Stimulated activated CD8-positive, alpha-beta memory T cell treated with anti-CD3 and anti-CD28 coated beads, Interleukin-4, amount 100 ng/mL, for 48 hours (primary cell): ENCODE measurements at regions not wholly inside any gene's neighbourhood (a gene's known extent, or its start where the extent isn't known, plus 50 kb on each side); places are given as distances from the start of the nearest gene placed in this dataset.
"Not testable (repeated sequence)": the region's sequence is repeated elsewhere in the genome, so short reads cannot be mapped to it uniquely, and the experiment has no call there.

Experiments used
- DNase-seq: peaks from one replicate; pipeline ENCODE4 v3.0.0-alpha.2; 2020

DNA sequence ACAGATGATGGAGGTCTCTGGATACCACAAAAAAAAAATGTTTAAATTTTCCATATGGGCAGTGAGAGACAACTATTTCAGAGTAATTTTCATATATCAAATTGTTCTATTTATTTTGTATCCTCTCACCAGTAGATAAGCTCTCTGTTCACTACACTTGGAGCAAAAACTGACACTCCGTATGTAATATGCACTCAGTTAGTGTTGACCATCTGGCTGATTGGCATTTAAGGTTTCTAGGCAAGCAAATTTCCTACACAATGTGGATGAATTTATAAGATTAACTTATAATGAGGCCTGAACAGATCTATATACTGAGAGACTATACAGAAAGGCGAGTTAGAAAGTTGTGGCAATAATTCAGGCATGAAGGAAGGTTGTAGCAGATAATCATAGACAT lies 836.5 kb upstream of the SEMA6D start:
- DNase-seq = no peak

DNA sequence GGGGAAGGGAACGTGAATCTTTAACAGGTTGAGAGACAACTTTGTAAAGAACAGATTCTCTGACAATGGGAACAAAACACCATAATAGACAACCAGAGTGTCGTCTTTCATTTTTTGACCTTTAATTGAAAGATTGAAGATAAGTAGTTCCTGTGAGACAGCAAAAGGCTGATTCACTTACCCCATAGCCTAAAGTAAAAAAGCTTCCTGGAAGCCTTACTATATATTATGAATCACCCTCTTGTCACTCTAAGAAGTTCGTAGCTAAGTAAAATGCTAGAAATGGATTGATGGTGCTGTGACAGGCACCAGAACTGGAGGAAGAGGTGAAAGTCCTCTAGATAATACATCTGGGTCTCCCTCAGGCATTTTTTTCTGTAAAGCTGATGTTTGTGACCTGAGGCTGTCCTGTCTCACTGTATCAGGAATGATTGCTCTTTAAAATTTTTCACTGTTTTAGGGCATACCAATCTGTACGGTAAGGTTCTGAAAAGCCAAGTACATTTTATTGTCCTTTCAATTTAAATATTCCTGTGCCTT lies 824.6 kb upstream of the SEMA6D start:
- no peak for DNase-seq

DNA sequence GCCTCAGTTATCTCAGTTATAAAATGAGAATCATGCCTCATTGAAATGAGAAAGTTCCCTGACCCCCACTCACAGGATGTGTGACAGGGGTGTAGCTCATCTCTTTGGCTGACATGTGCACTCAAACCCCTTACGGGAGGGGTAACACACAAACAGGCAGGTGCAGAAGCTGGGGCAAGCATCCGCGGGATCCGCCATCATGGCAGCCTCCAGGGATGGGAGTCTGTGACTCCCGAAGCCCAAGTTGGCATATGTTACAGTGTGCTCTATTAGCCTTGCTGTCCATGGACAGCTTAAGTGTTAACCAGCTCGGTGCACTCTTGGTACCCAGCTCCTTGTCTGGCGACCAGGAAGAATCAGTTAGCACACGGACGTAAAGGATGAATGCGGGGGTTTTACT lies 822.7 kb upstream of the SEMA6D start:
- no peak for DNase-seq

DNA sequence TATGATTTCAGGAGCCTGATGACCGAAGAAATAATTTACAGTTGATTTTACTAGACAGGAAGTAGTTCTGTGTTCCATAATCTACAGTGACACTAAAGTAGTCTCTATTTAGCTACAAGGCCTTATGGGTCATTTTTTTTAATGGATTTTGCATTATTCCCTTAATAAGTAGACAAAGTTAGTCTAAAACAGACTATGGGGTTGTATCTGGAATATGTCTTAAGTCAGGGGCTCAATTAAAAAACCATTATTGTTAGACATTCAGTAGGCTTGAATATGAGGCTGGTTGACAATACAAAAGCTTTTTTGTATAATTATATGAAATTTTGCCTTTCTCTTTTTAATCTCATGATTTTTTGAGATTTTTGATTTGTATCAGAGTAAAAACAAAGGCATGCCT lies 820.0 kb upstream of the SEMA6D start:
- no peak for DNase-seq

DNA sequence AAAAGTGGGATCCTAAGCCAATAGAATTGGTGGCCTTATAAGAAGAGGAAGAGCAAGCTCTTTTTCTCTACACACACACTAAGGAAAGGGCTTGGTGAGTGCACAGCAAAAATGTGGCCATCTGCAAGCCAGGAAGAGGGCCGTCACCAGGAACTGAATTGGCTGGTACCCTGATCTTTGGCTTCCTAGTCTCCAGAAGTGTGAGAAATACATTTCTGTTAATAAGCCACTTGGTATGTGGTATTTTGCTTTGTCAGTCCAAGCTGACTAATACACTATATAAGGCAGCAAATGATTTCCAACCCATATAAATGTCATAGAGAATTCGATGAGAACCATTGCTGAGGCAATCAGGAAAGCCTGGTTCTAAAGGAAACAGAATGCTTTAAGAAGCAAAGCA lies 816.3 kb upstream of the SEMA6D start:
- DNase-seq = no peak

DNA sequence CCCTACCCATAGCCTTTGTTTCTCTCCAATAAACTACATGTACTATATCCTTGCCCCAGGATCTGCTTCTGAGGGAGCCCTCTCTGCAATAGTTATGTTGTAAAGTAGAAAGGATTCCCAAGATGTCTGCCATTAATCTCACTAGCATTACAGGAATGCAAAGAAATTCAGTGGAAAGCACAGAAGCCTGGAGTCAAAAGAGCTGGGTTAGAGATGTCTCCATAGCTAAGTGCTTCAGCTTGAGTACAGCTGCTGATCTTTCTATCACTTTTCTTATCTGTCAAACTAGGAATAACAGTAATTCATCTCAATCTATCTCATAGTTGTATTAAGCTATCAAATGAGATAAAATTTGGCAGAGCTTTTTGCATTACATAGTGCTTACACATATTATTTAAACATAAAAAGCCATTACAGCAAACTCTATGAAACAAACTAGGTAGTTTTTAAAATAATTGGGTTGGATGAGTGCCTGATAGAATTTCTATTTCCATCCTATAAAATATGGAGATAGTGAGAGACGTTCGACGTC lies 799.5 kb upstream of the SEMA6D start:
- DNase-seq = no peak

DNA sequence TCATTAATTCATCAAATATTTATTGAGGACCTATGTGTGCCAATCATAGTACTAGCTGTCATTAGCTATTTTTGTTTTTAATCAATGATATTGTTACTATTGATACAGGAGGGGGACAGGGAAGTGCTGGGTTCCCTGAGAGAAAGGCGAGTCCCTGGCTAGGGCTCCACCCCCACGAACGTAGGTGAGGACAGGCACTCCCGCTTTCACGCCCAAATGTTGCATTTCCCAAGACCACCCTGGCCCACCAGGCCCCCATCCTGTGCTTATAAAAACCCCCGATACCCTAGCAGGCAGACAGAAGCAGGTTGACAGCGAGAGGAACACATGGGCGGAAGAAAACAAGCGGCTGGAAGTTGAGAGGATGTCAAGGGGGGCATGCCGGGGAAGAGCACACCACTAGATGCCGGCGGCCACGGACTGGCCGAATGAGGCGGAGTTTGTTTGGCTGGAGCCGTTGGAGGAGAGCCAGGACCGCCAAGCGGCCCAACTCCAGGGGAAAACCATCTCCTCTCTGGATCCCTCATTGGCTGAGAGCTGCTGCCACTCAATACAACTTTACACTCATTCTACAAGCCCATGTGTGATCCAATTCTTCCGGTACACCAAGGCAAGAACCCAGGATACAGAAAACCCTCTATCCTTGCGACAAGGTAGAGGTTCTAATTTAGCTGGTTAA lies 798.7 kb upstream of the SEMA6D start:
- DNase-seq = no peak

DNA sequence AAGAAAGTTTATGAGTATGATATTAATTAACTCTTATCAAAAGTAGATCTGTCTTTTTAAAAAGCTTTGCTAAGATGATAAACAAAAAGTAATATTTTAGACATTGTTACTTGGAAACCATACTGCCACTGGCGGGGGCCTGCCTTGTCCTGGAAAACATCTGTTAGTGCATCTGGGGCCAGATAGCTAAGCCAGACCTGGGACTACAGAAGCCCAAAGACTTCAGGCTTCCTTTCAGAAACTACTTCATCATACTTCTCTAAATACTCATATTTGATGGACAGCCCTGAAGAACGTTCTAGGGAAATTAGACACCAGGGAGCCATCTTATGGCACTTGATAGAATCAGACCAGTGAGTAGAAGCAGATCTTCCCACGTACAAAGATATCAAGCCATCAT lies 795.4 kb upstream of the SEMA6D start:
- no peak for DNase-seq

- no peak for DNase-seq
These were observed 786.9 kb upstream of the SEMA6D start for GRCh38 chr15:46930426-46930825.

DNA sequence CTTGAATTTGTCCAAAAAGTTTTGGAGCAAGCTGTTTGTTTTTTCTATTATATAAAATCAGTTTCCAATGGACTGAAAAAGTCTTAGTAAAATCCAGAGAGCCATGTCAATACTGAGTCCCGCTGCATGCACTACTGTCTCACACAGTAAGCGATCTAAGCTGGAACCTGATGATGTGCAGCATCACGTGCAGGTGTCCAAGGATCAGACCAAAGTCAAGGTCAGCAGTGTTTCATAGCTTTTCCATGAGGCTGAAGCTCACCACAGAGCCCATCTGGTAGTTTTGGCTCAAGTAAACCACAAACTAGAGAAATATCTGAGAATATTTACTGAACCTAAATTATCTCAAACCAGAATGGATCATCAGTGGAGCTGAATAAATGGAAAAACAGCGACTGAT lies 784.0 kb upstream of the SEMA6D start:
- no peak for DNase-seq

- no peak for DNase-seq
These were observed 782.5 kb upstream of the SEMA6D start for GRCh38 chr15:46934851-46935250.

DNA sequence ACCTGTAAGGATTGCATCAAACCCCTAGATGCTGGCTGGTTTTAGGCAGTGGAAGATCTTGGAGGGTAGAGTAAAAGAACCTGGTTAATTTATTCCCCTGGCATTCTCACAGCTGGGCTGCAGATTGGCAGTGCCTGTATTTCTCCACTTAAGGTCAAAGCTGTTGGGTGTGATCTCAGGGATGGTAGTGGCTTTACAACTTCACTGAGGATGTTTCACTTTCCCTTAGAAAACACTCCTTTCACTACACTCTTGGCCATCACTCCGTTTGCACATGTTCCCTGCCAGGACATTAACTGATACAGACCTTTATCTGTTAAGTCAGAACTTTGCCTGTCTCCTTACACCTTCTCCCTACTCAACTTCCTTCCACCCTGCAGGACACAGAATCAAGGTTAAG lies 779.1 kb upstream of the SEMA6D start:
- DNase-seq = no peak

- DNase-seq = no peak
These were observed 776.1 kb upstream of the SEMA6D start for GRCh38 chr15:46941241-46941640.

- DNase-seq = no peak
These were observed 770.4 kb upstream of the SEMA6D start for GRCh38 chr15:46946953-46947352.

DNA sequence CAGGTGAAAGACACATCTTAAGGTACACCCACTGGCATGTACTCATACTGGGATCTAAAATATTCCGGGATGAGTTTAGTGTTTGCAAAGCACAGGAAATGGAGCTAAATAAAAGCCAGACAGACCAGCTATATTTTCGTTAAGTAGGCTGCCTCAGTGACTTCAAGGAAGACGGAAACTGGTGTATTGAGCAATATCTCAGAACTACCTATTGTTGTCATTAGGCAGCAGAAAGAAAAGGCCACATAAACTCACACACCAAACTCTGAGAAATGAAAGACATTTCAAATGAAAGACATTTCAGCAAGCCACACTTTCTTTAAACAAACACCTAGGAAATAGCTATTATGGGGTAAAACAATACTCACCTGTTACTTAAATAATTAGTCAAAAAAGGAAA lies 761.7 kb upstream of the SEMA6D start:
- DNase-seq = no peak

DNA sequence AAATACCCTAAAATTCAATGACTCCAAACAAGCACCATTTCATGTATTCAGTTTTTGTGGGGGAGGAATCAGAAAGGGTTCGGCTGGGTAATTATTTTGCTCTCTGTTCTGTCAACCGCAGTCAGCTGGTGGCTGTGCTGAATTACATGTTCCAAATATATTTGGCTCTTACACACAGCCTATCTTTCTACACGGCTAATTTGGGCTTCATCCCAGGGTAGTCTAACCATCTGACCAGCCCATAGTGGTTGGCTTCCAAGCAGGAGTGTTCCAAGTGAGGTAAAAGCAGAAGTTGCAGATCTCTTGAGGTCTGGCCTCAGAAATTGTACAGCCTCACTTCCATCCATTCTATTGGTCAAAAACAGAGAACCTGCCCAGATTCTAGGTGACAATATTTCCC lies 760.8 kb upstream of the SEMA6D start:
- DNase-seq = no peak

GRCh38 chr15:46956881-46957280 lies 760.4 kb upstream of the SEMA6D start:
- no peak for DNase-seq

DNA sequence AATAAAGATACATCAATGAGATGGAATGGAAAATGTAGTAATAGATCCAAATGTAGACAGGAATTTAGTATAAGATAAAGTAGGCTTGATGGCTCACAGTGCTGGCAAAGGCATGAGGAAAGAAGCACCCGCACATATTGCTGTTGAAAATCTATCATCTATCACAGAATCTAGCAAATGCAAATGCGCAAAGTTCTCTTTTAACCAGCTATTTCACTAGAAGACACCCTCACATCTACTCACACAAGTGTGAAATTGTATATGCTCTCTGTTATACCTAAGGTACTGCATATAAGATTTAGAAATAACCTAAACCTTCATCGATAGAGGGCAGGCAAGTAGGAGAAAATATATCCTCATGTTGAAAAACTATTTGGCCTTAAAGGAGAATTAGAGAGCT lies 756.7 kb upstream of the SEMA6D start:
- no peak for DNase-seq

- no peak for DNase-seq
These were observed 755.5 kb upstream of the SEMA6D start for GRCh38 chr15:46961795-46962194.

GRCh38 chr15:46988055-46988454 lies 729.2 kb upstream of the SEMA6D start:
- not testable (repeated sequence) for DNase-seq

DNA sequence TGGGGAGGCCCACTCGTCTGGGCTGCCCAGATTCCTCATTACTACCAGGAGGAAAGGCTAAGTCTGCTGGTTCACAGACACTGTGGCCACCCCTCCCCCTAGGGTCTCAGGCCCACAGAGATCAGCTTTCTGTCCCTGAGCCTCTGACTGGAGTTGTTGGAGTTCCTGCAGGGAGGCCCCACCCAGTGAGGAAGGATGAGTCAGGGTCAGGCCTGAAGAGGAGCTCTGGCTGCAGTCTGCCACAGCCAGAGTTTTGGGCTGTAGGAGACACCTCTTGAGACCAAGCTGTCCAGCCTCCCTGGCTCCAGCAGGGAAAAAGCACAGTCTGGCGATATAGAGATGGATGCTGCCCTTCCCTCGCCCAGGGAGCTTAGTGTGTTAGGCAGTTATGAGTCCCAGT lies 720.9 kb upstream of the SEMA6D start:
- no peak for DNase-seq

- DNase-seq = no peak
These were observed 719.8 kb upstream of the SEMA6D start for GRCh38 chr15:46997501-46997900.

- DNase-seq = no peak
These were observed 713.7 kb upstream of the SEMA6D start for GRCh38 chr15:47003568-47003967.

DNA sequence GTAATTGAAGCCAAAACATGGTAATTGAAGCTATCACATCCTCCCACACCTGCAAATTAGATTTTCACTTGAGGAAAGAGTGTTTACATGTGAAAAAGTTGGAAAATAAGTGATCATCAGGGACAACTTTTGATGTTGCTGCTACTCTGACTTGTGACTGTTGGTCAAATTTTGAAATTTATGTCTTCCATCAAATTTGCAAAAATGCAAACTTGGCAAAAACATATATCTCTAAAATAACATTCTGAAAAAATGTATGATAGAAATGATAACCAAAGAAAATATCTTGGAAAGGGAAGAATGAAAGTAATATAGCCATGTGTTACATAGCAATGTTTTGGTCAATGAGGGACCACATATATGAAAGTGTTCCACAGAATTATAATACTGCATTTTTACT lies 703.9 kb upstream of the SEMA6D start:
- no peak for DNase-seq

- DNase-seq = no peak
These were observed 689.9 kb upstream of the SEMA6D start for GRCh38 chr15:47027322-47027946.
